Hepatic stellate cell (primary cell): ENCODE measurements at regions not wholly inside any gene's neighbourhood (a gene's known extent, or its start where the extent isn't known, plus 50 kb on each side); places are given as distances from the start of the nearest gene placed in this dataset.
"Not testable (repeated sequence)": the region's sequence is repeated elsewhere in the genome, so short reads cannot be mapped to it uniquely, and the experiment has no call there.

ENCODE experiments used
- DNase-seq: peaks from one replicate; pipeline ENCODE4 v3.0.0; 2011; ENCODE audit warnings: low spot score

- DNase-seq = not testable (repeated sequence)
Observed at GRCh38 chr11:33527738-33528137, 172.9 kb downstream of the C11orf91 start.

DNA sequence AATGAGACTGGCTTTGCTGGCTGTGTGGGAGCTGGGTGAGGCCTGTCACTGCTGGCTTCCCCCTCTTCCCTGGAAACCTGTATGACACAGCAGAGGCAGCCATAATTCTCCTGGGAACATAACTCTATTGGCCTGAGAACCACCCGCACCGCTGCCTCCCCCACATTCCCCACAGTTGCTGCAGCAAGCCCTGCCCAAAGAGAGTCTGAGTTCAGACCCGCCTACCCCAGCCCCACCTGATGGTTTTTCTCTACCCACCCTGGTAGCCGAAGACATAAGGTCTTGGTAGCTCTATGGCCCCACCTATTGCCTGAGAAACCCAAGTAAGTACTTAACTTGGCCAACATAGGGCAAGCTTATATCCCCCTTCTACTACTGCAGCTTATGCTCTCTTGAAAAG, 174.8 kb downstream of the C11orf91 start:
- no peak for DNase-seq

GRCh38 chr11:33521384-33521783, 179.2 kb downstream of the C11orf91 start:
- DNase-seq = no peak

DNA sequence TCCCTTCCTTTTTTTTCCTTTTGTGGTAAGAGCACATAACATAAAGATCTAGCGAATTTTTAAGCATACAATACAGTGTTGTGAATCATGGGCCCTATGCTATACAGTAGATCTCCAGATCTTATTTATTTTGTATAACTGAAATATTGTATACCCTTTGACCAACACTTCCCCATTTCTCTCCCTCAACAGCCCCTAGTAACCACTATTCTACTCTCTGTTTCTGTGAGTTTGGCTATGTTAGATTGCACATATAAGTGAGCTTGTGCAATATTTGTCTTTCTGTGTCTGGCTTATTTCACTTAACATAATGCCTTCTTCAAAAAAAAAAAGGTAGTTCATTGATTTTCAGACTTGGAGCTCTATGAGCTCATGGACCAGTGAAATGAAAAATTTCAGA, 180.5 kb downstream of the C11orf91 start:
- DNase-seq = no peak

DNA sequence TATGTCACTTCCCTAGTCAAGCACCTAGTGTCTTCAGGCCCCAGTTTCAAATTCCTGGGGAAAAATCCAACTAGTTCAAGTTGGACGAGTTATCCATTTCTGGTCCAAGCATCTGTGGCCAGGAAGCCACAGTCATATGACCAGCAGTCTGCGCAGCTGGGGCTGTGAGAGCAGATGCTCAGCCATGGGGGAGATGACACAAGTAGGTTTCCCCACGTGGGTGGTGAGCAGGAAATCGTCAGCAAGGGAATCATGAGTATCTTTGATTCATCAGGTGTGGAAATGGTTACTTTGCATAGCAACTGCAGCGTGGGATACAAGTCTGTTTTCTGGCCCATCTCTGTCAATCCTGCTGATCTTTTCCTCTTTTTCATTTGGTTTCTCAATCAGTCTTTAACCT, 185.3 kb downstream of the C11orf91 start:
- DNase-seq = no peak

- DNase-seq = no peak
Observed at GRCh38 chr11:33514079-33514925, 186.3 kb downstream of the C11orf91 start.

DNA sequence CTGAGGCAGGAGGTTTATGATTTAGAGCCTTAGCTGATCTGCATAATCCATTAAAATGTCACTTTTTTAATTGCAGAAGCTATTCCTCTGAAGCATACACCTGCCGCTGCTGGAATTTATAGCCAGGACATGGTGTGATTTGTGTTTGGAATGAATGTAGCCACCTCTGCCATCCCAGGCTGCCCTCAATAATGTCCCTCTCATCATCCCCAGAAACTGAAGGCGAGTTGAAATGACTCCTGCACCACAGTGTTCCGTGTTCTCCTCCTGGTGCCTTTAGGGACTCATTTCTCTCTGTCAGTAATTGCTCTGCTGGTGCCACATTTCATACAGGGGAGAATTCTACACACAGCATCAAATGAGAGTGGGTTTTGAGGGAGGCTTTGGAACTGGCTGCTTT, 191.0 kb downstream of the C11orf91 start:
- no peak for DNase-seq

- no peak for DNase-seq
Observed at GRCh38 chr11:33507967-33508366, 192.7 kb downstream of the C11orf91 start.

DNA sequence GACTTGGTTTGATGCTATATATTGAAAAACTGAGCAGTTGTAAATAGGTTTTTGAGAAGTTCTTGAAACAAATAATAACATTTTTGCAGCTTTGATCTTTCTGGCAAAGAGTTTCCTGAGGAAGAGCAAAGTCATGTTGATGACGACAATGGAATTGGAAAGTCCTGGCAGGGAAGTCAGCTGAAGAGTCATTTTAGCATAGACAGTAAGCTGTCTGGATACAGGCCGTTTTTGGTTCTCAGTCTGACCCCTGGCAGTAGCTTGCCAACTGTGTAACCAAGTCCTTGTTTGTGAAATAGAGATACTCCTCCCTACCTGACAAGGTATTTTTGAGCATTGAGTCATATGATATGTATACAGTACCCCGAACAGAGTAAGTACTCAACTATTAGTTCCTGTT, 193.3 kb downstream of the C11orf91 start:
- no peak for DNase-seq

GRCh38 chr11:33505093-33505492, 195.5 kb downstream of the C11orf91 start:
- DNase-seq = no peak

DNA sequence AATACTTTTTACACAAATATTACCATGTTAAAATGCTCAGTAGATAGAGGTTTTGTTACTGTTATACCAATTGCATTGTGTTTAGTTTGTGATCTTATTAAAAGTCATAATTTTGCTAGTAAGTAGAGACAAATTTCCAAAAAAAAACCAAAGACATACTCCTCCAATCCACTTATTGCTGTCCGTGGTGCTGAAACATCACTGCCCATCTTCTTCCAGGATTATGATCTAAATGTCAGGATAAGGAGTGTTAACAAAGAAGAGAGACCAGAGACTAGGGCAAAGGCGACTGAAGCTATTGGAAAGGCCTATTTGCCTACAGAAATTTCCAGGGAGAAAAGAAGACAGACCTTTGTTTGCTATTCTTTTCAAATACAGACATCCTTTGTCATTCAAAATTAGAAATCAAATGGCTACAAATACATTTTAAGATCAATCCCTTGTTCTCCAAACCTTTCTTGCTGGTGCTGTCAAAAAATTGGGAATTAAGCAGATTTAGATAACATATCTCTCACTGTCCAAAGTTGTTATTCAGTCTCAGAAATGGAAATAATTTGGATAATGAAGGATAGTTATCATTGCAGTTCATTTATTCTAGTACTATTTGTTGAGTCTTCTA, 199.7 kb downstream of the C11orf91 start:
- no peak for DNase-seq

- no peak for DNase-seq
Observed at GRCh38 chr11:33500332-33500731, 200.3 kb downstream of the C11orf91 start.

DNA sequence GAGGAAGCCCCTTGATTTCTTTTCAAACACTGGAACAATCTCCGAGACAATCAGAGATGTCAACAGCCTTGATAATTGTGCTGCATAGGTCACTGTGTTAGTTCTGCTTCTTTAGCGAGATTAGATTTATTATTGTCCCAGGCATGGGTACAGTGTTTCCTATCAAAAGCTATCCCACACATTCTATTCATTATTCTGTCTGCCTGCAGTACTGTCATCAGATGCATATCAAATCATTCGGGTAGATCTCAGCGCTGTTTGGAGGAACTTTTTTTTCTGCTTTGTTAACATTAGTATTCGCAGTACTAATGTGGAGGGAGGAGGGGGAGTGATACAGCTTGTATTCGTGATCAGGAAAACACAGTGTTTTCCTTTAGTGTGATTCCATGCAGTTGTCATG, 208.0 kb downstream of the C11orf91 start:
- DNase-seq = no peak

GRCh38 chr11:33490842-33491370, 209.7 kb downstream of the C11orf91 start:
- DNase-seq = no peak

DNA sequence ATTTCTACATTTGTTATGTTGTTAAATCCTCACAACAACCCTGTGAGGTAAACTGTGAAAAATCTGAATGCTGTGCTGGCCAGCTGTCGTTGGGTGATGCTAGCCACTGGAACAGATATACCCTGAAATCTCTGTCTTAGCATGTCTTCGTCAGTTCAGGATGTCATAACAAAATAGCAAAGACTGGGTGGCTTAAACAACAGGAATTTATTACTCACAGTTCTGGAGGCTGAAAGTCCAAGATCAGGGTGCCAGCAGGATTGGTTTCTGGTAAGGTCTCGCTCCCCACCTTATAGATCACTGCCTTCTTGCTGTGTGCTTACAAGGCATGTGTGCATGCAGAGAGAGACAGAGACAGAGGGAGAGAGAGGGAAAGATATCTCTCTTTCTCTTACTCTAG, 211.7 kb downstream of the C11orf91 start:
- no peak for DNase-seq

DNA sequence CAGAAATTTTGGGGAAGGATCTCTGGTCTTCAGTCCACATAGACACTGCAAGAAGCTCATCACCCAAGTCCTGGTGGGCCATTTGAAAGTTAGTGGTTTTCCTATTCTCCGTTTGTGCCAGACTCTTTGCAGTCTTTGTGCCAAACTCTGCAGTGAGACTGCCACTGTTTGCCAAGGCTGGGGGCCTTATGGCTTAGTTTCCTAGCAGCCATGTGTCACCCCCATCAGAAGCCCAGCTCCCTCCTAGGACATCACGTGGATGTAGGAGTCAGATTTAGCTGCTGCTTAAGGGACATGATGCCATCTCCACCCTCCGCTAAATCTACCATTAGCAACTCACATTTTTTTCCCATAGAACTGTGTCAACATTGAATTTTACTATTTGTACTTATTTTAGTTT, 220.0 kb downstream of the C11orf91 start:
- no peak for DNase-seq

DNA sequence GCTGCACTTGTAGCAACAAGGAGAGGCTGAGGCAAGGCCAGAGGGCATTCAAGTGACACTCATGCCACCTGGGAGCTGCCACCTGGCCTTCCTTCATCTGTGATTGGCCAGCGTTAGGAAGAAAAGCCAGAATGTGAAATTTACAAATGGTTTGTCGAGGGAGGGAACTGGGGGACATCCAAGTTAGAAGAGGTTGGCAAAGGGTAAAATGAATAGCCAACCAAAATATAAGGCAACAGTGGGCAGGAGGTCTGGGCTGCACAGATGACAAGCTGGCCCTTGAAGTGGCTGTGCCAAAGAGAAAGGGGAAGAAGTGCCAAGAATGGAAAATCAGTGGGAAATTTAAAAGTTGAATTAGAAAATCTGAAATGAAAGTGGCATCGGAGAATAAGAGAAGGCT, 221.4 kb downstream of the C11orf91 start:
- DNase-seq = no peak

- DNase-seq = no peak
Observed at GRCh38 chr11:33478111-33478573, 221.0 kb downstream of the HIPK3 start.

- DNase-seq = no peak
Observed at GRCh38 chr11:33476945-33477606, 219.9 kb downstream of the HIPK3 start.

DNA sequence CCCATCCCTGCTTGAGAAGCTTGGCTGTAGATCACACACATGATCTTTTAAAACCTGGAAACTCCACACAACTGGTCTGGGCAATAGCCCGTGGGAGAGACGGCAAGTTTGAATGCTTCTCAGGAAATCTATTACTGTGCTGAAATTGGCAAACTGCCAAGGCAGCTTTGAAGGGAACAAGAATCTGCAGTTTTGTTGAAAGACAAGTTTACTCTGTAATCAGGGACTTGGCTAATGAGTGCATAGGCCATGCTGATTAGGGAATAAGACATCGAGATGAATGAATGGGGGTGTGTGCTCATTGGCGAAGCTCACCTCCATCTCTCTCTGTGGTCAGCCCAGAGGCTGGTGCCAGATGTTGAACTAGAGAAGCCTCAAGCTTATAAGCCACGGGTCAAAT, 218.8 kb downstream of the HIPK3 start:
- peak; percentile 17 for DNase-seq

DNA sequence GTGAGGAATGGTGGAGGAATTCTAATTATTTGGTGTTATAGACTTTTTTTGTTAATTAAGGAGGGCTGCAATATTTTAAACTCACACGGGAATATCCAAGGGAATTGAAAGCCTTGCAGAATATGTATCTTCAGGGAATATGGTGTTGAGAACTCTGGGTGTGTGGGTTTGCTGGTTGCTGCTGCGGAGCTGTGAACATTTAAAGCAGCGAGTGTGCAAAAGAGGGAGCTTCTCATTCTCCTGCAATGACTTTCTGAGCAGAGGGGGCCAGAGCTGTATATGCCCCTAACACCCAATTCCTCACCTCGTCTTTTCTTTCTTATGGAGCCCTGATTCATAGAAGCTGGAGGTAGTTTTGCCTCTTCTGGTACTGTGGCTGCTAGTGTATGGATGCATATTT, 217.7 kb downstream of the HIPK3 start:
- no peak for DNase-seq

GRCh38 chr11:33471541-33471940, 214.4 kb downstream of the HIPK3 start:
- DNase-seq = no peak

GRCh38 chr11:33467966-33468365, 210.8 kb downstream of the HIPK3 start:
- no peak for DNase-seq
